Heart left ventricle (tissue), 13 donors: ENCODE measurements at regions not wholly inside any gene's neighbourhood (a gene's known extent, or its start where the extent isn't known, plus 50 kb on each side); places are given as distances from the start of the nearest gene placed in this dataset.

ENCODE experiments used
- CTCF ChIP-seq, 12 donors: fragments of 200-600 bp; sonication (generic) in 4 of 12; IDR thresholded peaks; one replicate each; pipeline versions ENCODE4 v1.5.0 to v1.8.0; 2018 to 2022; ENCODE audit warnings: antibody characterized with exemption in 12 of 12, mild to moderate bottlenecking in 5 of 12
- POLR2A ChIP-seq, 2 donors: fragments of 450-650 bp; IDR thresholded peaks; one replicate each; pipeline ENCODE4 v1.6.1; 2017; ENCODE audit warnings: antibody characterized with exemption in 2 of 2, mild to moderate bottlenecking in 2 of 2, moderate library complexity in 2 of 2
- donor health status: ischemic (EF 13 %, LVEDD 7.1; RV severe dilation, severe dysfunction).
- donor health status: DM: no; HTN: yes; CAD: no.
- donor health status: DM: no; HTN: no; CAD: no.
- donor health status: ischemic (EF 25% LVEDD 6.9; RV normal size, moderate dysfunction).
- donor health status: ischemic (EF 25% LVEDD 5.7; RV mildly dilated, moderate dysfunction).
- donor health status: ischemic (EF 35%, LVEDD 5.7; RV mildly dilated, moderate dysfunction).
- donor health status: nonischemic (EF 11% LVEDD 7.7; RV severe dilation, severe dysfunction).
- donor health status: DM: yes; HTN: yes; CAD: no.
- donor health status: PGD.
- donor health status: ischemic (EF 29% LVEDD 5.4; RV normal size, mild dysfunction).
- donor health status: nonischemic (EF 23%, LVEDD 6.1; RV moderate dilation, normal function).

- no peak for TF ChIP-seq POLR2A (IDR thresholded peaks at IDR 0.05)
- TF ChIP-seq CTCF (IDR thresholded peaks at IDR 0.05), result no peak
Measured at GRCh38 chr5:56443826-56444225, 210.7 kb upstream of the ANKRD55 start.
